ENCODE measurements at regions not wholly inside any gene's neighbourhood (a gene's known extent, or its start where the extent isn't known, plus 50 kb on each side); places are given as distances from the start of the nearest gene placed in this dataset.

DNA sequence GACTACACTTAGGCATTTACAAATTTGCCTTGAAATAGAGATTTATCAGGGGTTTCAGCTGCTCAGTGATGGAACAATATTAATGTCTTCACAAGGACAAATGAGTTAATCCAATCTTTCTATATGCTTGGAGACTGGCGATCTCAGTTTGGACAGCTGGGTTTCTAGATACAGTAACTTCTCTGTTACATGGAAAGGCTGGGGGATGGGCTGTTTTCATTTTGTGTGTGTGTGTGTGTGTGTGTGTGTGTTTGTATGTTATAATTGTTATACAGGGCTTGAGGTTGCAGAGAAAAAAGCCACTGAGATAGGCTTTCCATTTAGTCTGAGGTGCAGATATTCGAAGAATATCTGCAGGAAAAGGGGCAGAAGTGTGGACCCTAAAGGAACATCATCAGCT, 359.3 kb upstream of the SALL1 start:
- TF ChIP-seq, protein P1, sequence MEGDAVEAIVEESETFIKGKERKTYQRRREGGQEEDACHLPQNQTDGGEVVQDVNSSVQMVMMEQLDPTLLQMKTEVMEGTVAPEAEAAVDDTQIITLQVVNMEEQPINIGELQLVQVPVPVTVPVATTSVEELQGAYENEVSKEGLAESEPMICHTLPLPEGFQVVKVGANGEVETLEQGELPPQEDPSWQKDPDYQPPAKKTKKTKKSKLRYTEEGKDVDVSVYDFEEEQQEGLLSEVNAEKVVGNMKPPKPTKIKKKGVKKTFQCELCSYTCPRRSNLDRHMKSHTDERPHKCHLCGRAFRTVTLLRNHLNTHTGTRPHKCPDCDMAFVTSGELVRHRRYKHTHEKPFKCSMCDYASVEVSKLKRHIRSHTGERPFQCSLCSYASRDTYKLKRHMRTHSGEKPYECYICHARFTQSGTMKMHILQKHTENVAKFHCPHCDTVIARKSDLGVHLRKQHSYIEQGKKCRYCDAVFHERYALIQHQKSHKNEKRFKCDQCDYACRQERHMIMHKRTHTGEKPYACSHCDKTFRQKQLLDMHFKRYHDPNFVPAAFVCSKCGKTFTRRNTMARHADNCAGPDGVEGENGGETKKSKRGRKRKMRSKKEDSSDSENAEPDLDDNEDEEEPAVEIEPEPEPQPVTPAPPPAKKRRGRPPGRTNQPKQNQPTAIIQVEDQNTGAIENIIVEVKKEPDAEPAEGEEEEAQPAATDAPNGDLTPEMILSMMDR (IDR thresholded peaks at IDR 0.05), result no peak
- DNase-seq (ENCODE audit: low spot score) (no peak), ATAC-seq (ENCODE audit: low FRiP score) (no peak)

- TF ChIP-seq, protein P1 (IDR thresholded peaks at IDR 0.05), result no peak
- DNase-seq (ENCODE audit: low spot score) (no peak), ATAC-seq (ENCODE audit: low FRiP score) (no peak)
These were observed 358.3 kb upstream of the SALL1 start for GRCh38 chr16:51509336-51509735.

DNA sequence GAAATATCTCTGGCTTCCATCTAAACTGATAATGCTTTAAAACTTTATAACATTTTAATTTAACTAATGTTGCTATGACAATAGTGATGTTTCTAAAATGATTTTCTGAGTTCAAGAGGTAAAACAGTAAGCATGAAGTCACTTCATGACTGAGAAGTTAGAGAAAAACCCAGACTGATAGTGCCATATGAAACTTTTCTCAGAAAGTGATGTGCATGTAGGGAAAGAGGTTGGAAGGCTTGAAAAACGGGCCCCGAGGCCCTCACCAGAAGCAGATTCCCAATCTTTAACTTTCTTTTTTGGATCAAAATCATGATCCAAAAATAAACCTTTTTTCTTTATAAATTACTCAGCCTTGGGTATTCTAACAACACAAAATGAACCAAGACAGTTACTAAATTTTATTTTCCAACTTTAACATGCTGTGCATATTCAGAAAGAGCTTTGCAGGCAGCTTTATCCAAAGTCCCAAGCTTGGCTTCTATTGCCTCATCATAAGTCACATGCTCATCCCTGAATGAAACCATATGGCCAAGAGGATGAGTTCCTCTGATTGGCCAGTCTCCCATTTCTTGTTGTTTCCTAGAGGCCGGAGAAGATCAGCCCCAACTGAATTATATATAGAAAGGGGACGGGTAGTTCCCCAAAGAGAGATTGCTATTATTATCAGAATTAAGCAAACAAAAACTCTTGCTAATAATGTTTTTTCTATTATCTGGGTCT, 357.6 kb upstream of the SALL1 start:
- DNase-seq (ENCODE audit: low spot score), result no peak
- no peak for ATAC-seq (ENCODE audit: low FRiP score)
- TF ChIP-seq, protein P1 (IDR thresholded peaks at IDR 0.05), result no peak

DNA sequence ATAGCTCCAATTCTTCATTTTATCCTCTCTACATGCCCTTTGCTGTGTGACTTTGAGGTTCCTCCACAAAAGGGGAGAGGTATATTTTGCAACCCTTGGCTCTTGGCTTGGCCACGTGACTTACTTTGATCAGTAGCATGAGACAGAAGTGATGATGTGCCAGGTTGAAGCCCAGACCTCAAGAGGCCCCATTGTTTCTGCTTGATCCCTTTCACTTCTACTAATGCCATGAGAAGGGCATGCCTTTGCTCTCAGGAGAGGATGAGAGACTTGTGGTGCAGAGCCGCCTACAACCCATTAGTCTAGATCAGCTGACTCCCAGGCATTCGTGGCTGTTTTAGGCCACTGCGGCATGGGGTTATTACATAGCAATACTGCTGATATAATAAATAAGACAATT, 356.2 kb upstream of the SALL1 start:
- ATAC-seq (ENCODE audit: low FRiP score) (no peak), DNase-seq (ENCODE audit: low spot score) (no peak)
- TF ChIP-seq, protein P1 (IDR thresholded peaks at IDR 0.05), result no peak

- DNase-seq (ENCODE audit: low spot score) (no peak), ATAC-seq (ENCODE audit: low FRiP score) (no peak)
- TF ChIP-seq, protein P1 (IDR thresholded peaks at IDR 0.05), result no peak
These were observed 349.2 kb upstream of the SALL1 start for GRCh38 chr16:51500306-51500705.

GRCh38 chr16:51497541-51498211, 346.6 kb upstream of the SALL1 start:
- TF ChIP-seq, protein P1 (IDR thresholded peaks at IDR 0.05), result no peak
- ATAC-seq (ENCODE audit: low FRiP score) (no peak), DNase-seq (ENCODE audit: low spot score) (no peak)

- no peak for ATAC-seq (ENCODE audit: low FRiP score)
- DNase-seq (ENCODE audit: low spot score), result no peak
- TF ChIP-seq, protein P1 (IDR thresholded peaks at IDR 0.05), result no peak
These were observed 339.8 kb upstream of the SALL1 start for GRCh38 chr16:51490866-51491265.

All from omental fat pad (tissue), 3 donors.